Activated CD4-positive, alpha-beta T cell treated with anti-CD3 and anti-CD28 coated beads for 36 hours (primary cell): ENCODE measurements at regions not wholly inside any gene's neighbourhood (a gene's known extent, or its start where the extent isn't known, plus 50 kb on each side); places are given as distances from the start of the nearest gene placed in this dataset.
"Not testable (repeated sequence)": the region's sequence is repeated elsewhere in the genome, so short reads cannot be mapped to it uniquely, and the experiment has no call there.

Experiments
- ATAC-seq: fragments of 200-7000 bp; cut with Tn5 transposase; one replicate; pipeline ENCODE4 v1.10.0; 2021; ENCODE audit warnings: mild to moderate bottlenecking, moderate library complexity
- CTCF ChIA-PET: fragments of 350-600 bp; sonication (Branson Sonifier 250); formaldehyde crosslinking; loops from one replicate; lab custom pipeline; 2021; ENCODE audit warnings: antibody characterized with exemption; lab: Charles Lee
- POLR2A ChIA-PET: fragments of 350-600 bp; sonication (Branson Sonifier 250); formaldehyde crosslinking; loops from one replicate; lab custom pipeline; 2021; ENCODE audit warnings: antibody characterized with exemption, inconsistent platforms; lab: Charles Lee
- DNase-seq: peaks from one replicate; pipeline ENCODE4 v3.0.0-alpha.2; 2020
- H3K27ac Mint-ChIP-seq: one replicate; pipeline ENCODE4 v1.8.0; 2021; ENCODE audit warnings: mixed read lengths
- H3K27me3 Mint-ChIP-seq: one replicate; pipeline ENCODE4 v1.8.0; 2021; ENCODE audit warnings: mixed read lengths
- H3K36me3 Mint-ChIP-seq: one replicate; pipeline ENCODE4 v1.8.0; 2021; ENCODE audit warnings: low read depth, mixed read lengths
- H3K4me1 Mint-ChIP-seq: one replicate; pipeline ENCODE4 v1.8.0; 2021; ENCODE audit warnings: mixed read lengths
- H3K4me3 Mint-ChIP-seq: one replicate; pipeline ENCODE4 v1.8.0; 2021; ENCODE audit warnings: mild to moderate bottlenecking, moderate library complexity, mixed read lengths
- H3K9me3 Mint-ChIP-seq: one replicate; pipeline ENCODE4 v1.8.0; 2021; ENCODE audit warnings: low read depth, mixed read lengths
- intact Hi-C, 2 experiments: fragments of 100-400 bp; cut with DNase I in 1 of 2; cut with micrococcal nuclease in 1 of 2; formaldehyde crosslinking; loops; one replicate each; pipeline versions ENCODE4 v1.14.2 to v1.15.1; 2022 to 2024; cut with DNase I, micrococcal nuclease

DNA sequence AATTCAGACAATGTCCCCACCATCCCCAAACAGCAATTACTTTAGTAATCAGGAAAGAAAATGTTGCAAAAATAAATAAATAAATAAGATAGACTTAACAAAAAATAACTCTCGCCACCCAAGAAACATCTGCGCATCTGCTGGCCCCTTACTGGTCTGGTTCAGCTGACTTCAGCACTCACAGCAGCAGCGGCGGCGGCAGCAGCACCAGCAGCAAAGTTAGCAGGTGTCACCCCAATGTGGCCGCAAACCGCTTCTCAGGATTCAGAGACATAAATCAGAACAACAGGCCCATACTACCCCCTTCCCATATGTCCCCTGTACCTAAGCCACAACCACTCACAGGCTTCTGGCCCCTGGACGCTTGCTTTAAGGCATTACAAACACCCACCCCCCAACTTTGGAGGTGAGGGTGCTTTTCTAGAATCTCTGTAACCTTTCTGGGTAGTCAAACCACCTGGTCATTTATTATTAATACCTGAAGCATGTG lies 593.0 kb downstream of the BNC2 start:
- Mint-ChIP-seq H3K4me1 (no peaks in the 10 kb centered on the region), H3K27me3 (no peaks in the 10 kb centered on the region), H3K36me3 (no peaks in the 10 kb centered on the region), H3K27ac (no peak overlapping the region), H3K4me3 (no peak overlapping the region), H3K9me3 (no peaks in the 10 kb centered on the region)
- ATAC-seq (no peak), DNase-seq (no peak)
- intact Hi-C loops = no loop called here
- CTCF ChIA-PET = no interaction called here
- POLR2A ChIA-PET = no interaction called here

DNA sequence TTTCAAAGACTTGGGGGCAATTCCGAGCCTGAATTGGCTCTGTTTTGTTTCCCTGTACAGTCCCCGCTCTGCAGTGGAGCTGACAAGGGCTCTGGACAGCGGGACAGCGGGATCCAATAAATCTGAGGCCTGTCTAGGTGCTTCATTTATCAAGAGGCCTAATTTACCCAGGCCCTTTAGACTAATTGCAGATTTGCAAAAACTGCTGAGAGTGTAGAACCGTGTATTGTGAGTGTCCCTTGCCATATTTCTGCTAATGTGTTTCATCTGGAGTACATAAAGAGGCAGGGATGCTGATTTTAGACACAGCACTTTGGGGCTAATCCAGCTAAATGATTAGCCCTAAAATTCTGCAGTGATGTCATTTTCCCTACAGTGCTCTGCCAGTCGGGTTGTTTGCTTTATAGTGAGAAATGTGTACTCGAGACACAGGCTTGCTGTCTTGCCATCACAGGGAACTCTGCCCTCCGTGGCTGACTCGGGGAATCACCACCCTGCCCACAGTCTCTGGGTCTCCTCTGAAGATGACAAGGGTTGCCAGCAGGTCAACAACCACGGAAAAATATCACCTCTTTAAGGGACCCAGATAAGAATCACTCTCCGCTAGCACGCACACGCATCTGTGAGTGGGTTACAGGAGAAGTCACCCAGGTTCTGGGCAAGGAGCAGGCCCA lies 592.0 kb downstream of the BNC2 start:
- Mint-ChIP-seq H3K4me3 (no peak overlapping the region), H3K36me3 (no peaks in the 10 kb centered on the region), H3K27me3 (no peaks in the 10 kb centered on the region), H3K9me3 (peaks cover 2% of the 10 kb centered on the region), H3K4me1 (no peaks in the 10 kb centered on the region), H3K27ac (no peak overlapping the region)
- CTCF ChIA-PET = no interaction called here
- POLR2A ChIA-PET = no interaction called here
- intact Hi-C loops = no loop called here
- ATAC-seq (no peak), DNase-seq (no peak)

DNA sequence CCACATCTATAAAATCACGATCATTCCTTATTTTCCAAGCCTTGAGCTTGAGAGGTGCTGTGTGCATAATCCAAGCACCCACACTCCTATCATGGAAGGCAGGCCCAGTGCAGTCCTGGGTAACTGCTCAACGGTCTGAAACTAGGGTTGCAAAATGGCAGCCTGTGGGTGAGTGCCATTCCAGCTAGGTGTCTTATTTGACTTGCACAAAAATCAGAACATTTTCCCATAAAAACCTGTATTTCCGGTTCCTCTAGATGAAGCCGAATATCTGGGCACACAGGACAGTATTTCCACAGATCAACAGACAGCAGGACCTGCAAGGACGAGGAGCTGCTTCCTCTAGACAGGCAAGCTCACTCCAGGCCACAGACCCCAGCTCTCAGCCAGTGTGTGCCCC lies 588.8 kb downstream of the BNC2 start:
- H3K4me3 Mint-ChIP-seq = no peak overlapping the region
- no peaks in the 10 kb centered on the region for H3K4me1 Mint-ChIP-seq
- peaks cover 2% of the 10 kb centered on the region for H3K9me3 Mint-ChIP-seq
- no peaks in the 10 kb centered on the region for H3K27me3 Mint-ChIP-seq
- H3K27ac Mint-ChIP-seq = no peak overlapping the region
- no peak for DNase-seq
- ATAC-seq = no peak
- H3K36me3 Mint-ChIP-seq = no peaks in the 10 kb centered on the region
- intact Hi-C loops = no loop called here
- POLR2A ChIA-PET = no interaction called here
- CTCF ChIA-PET = no interaction called here

DNA sequence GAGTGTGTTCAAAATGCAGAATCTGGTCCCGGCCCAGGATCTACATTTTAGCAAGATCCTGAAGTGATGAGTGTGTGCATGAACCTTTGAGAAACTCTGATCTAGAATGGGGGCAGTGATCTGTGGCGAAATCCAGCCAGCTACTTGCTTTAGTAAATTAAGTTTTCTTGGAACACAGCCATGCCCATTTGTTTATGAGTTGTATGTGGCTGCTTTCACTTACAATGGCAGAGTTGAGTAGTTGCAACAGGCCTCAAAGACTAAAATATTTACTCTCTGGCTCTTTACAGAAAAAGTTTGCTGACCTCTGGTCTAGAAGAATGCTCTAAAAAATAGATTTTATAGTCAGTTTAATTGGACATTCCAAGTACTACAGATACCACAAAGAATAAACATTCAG lies 588.3 kb downstream of the BNC2 start:
- ChIA-PET CTCF (no interaction called here), POLR2A (no interaction called here)
- no peaks in the 10 kb centered on the region for H3K36me3 Mint-ChIP-seq
- peaks cover 2% of the 10 kb centered on the region for H3K9me3 Mint-ChIP-seq
- H3K4me3 Mint-ChIP-seq = no peak overlapping the region
- no peaks in the 10 kb centered on the region for H3K4me1 Mint-ChIP-seq
- ATAC-seq (no peak), DNase-seq (no peak)
- intact Hi-C loops = no loop called here
- no peak overlapping the region for H3K27ac Mint-ChIP-seq
- H3K27me3 Mint-ChIP-seq = no peaks in the 10 kb centered on the region

DNA sequence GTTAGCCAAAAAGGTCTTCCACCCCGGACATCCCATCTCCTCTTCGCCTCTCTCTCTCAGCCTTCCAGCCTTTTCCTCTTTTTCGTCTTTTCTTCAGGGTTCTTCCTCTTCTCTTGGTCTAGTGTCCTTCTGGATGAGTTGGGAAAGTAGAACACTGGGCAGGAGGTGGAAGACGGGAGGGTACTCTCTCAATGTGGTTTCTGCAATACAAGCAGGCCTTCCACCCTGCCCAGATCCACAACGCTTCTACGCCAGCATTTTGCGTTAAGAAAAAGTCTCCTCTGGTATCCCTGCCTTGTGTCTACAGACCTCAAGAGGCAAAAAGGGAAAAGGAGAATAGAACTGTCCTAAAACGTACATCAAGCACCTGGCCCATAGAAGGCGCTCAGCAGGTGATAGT lies 587.8 kb downstream of the BNC2 start:
- ChIA-PET CTCF (no interaction called here), POLR2A (no interaction called here)
- DNase-seq = no peak
- no peaks in the 10 kb centered on the region for H3K36me3 Mint-ChIP-seq
- no peaks in the 10 kb centered on the region for H3K4me1 Mint-ChIP-seq
- no peaks in the 10 kb centered on the region for H3K27me3 Mint-ChIP-seq
- H3K9me3 Mint-ChIP-seq = peaks cover 2% of the 10 kb centered on the region
- no peak for ATAC-seq
- no peak overlapping the region for H3K4me3 Mint-ChIP-seq
- intact Hi-C loops = no loop called here
- no peak overlapping the region for H3K27ac Mint-ChIP-seq

DNA sequence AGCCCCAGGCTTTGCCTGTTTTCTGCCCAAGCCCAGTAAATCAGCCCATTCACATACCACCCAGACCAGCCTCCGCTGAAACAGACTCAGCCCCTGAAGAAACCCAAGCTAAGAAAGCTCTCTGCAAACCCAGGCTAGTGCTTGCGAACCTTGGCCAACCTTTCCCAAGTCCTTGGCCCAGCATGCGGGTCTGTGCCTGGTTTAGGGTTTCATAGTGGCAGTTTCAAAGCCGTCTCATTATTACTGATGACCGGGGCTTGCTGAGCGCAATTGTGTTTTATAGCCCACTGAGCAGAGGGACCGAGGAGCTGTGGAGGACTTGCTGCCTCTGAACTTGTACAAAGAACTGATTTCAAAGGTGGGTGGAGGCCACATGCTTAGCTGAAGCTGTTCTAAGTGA lies 584.3 kb downstream of the BNC2 start:
- H3K4me1 Mint-ChIP-seq = no peaks in the 10 kb centered on the region
- ATAC-seq (no peak), DNase-seq (no peak)
- H3K9me3 Mint-ChIP-seq = peaks cover 2% of the 10 kb centered on the region
- intact Hi-C loops = no loop called here
- ChIA-PET CTCF (no interaction called here), POLR2A (no interaction called here)
- no peak overlapping the region for H3K27ac Mint-ChIP-seq
- no peaks in the 10 kb centered on the region for H3K36me3 Mint-ChIP-seq
- no peaks in the 10 kb centered on the region for H3K27me3 Mint-ChIP-seq
- no peak overlapping the region for H3K4me3 Mint-ChIP-seq

DNA sequence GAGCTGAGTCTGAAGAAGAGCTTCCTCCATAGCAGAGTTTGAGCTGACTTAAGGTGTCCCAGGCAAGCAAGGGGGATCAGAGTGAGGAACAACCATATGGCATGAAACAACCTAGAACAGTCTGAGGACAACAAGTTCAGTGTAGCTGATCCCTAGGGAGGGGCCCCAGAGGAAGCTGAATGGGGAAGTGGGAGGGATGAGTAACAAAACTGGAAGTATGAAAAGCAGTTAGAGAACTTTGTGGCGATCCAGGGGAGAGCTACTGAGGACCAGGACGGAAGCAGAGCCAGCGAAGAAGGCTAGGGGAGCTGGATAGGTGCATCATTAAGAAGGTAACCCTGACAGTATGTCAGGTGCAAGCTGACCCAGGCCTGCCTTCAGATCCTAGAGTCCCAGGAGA lies 580.8 kb downstream of the BNC2 start:
- no peaks in the 10 kb centered on the region for H3K36me3 Mint-ChIP-seq
- intact Hi-C loops = no loop called here
- ATAC-seq (no peak), DNase-seq (no peak)
- no peaks in the 10 kb centered on the region for H3K4me1 Mint-ChIP-seq
- no peaks in the 10 kb centered on the region for H3K9me3 Mint-ChIP-seq
- no peak overlapping the region for H3K4me3 Mint-ChIP-seq
- CTCF ChIA-PET = interaction anchor here (0.7 kb wide), 1 partner anchor 63 kb away, joined by 3 read pairs; no protein-coding TSS in a partner anchor
- H3K27ac Mint-ChIP-seq = no peak overlapping the region
- no peaks in the 10 kb centered on the region for H3K27me3 Mint-ChIP-seq
- POLR2A ChIA-PET = no interaction called here

DNA sequence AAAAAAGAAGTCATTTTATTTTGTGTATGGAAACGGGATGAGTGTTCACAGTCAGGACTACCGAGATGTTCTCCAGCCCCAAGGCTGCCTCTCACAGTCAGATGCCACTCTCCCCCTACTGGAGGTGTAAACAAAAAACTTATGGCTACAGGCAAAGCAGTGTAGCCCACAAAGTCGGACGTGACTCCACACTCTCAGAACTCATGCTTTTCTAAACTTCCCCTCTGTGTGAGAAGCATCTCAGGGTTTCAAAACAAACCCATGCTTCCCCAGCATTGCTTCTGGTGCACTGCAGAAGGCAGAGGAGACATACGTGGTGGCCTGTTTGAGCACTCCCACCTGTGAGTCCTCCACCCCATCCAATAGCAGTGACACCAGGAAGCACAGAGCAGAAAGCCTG lies 580.3 kb downstream of the BNC2 start:
- POLR2A ChIA-PET = no interaction called here
- intact Hi-C loops = no loop called here

DNA sequence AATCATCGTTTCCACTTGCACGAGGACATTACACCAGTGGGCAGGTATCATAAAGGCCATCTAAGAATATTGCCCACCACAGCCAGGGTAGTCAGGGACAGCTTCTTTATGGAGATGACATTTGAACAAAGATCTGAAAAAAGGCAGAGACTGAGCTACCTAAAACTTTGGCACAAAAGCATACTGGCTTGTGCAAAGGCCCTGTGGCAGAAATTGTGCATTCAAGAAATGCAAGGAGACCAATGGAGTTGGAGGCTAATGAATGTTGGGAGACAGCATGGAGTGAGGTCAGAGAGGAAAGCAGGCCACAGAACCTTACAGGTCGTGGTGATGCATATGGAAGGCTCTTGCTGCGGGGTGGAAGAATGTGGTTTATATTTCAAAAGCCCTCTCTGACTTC lies 578.5 kb downstream of the BNC2 start:
- CTCF ChIA-PET = no interaction called here
- Mint-ChIP-seq H3K4me1 (no peaks in the 10 kb centered on the region), H3K27me3 (no peaks in the 10 kb centered on the region), H3K4me3 (no peak overlapping the region), H3K36me3 (no peaks in the 10 kb centered on the region), H3K9me3 (no peaks in the 10 kb centered on the region), H3K27ac (no peak overlapping the region)
- DNase-seq = no peak
- ATAC-seq = no peak
- intact Hi-C loops = no loop called here
- POLR2A ChIA-PET = no interaction called here

More for the DNA sequence above, 580.3 kb downstream of the BNC2 start:
- Mint-ChIP-seq H3K4me1 (no peaks in the 10 kb centered on the region), H3K27ac (no peak overlapping the region), H3K9me3 (no peaks in the 10 kb centered on the region), H3K36me3 (no peaks in the 10 kb centered on the region), H3K4me3 (no peak overlapping the region), H3K27me3 (no peaks in the 10 kb centered on the region)
- DNase-seq (no peak), ATAC-seq (no peak)
- CTCF ChIA-PET = no interaction called here

DNA sequence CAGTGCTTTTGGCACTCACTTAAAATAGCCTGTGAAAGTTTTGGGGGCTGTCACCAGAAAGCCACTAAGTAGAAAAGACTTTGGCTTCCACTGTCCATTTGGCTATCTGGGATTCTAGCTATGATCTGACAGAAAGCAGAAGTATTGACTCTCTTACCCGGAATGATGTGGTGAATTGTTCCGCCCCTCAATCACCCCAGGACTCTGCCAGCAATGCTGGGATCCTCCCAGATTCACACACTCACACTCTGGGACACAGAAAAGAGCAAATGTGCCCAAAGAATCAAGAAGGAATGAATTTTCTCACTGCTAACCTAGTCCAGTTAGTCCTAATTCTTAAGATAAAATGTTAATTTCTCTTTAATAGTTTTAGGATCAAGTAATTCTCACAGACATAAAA lies 576.9 kb downstream of the BNC2 start:
- Mint-ChIP-seq H3K4me1 (no peaks in the 10 kb centered on the region), H3K36me3 (no peaks in the 10 kb centered on the region), H3K9me3 (no peaks in the 10 kb centered on the region), H3K27ac (no peak overlapping the region), H3K4me3 (no peak overlapping the region), H3K27me3 (no peaks in the 10 kb centered on the region)
- no peak for DNase-seq
- ATAC-seq = no peak
- ChIA-PET POLR2A (no interaction called here), CTCF (interaction anchor here (0.6 kb wide), 1 partner anchor 423 kb away, joined by 3 read pairs; no protein-coding TSS in a partner anchor)
- intact Hi-C loops = no loop called here

DNA sequence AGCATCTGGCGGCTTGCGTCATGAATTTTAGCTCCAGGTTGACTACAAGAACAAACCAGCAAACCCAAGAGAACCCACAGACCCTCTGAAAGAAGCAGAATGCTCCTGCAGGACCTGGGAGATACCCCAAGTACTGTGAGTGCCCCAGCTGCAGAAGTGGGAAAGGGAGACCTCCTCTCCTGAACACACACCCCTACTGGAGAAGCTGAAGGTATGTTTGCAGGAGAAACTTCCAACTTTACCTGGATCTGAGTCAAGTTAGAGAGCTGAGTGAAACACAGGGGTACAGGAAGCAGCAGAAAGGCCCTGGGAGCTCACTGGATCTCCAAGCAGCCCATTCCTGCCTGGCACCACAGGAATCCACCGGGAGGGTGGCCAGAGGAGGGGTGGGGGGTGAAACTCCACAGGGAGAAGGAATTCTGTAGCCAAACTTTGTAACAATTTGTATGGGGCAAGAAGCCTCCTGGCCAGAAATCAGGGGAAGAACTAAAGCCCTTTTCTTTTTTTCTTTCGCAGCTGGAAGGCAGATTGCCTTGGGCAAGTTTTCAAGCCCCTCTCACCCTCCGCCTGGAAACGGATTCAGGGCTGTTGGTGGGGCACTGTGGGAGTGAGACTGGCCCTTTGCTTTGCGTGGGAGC lies 576.2 kb downstream of the BNC2 start:
- ChIA-PET POLR2A (no interaction called here), CTCF (interaction anchor here (0.6 kb wide), 2 partner anchors 424 to 821 kb away, joined by 3 read pairs; no protein-coding TSS in a partner anchor)
- intact Hi-C loops = no loop called here
- Mint-ChIP-seq H3K9me3 (no peaks in the 10 kb centered on the region), H3K4me1 (no peaks in the 10 kb centered on the region), H3K27me3 (no peaks in the 10 kb centered on the region), H3K4me3 (no peak overlapping the region), H3K36me3 (no peaks in the 10 kb centered on the region), H3K27ac (no peak overlapping the region)
- DNase-seq = no peak
- no peak for ATAC-seq

DNA sequence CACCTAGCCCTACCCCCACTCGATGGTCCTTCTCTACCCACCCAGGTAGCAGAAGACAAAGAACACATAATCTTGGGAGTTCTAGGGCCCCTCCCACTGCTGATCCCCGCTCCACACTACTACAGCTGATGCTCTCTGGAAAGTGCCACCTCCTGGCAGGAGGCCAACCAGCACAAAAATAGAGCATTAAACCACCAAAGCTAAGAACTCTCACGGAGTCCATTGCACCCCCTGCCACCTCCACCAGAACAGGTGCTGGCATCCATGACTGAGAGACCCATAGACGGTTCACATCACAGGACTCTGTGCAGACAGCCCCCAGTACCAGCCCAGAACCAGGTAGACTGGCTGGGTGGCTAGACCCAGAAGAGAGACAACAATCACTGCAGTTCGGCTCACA lies 575.5 kb downstream of the BNC2 start:
- POLR2A ChIA-PET, H3K9me3 Mint-ChIP-seq, ATAC-seq, H3K4me1 Mint-ChIP-seq, H3K4me3 Mint-ChIP-seq, intact Hi-C loops, H3K27me3 Mint-ChIP-seq, H3K36me3 Mint-ChIP-seq, CTCF ChIA-PET, H3K27ac Mint-ChIP-seq, DNase-seq: not testable (repeated sequence)
